ENCODE measurements at regions not wholly inside any gene's neighbourhood (a gene's known extent, or its start where the extent isn't known, plus 50 kb on each side); places are given as distances from the start of the nearest gene placed in this dataset.

DNA sequence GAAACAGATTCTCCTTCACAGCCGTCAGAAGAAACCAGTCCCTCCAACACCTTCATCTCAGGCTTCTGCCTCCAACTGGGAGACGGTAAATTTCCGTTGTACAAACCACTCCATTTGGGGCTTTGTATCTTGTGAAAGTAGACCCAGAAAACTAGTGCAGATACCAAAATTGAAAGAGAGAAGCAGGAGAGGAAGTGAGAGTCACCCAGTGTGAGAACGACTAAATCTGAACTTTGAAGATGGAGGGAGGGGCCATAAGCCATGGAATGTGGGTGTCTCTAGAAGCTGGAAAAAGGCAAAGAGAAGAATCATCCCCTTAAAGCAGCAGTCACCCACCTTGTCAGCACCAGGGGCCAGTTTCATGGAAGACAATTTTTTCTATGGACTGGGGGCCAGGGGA is 88.3 kb upstream of the LRATD1 start:
- H2AFZ ChIP-seq (ENCODE audit: low read depth, low read length, severe bottlenecking): no peak overlapping the region

DNA sequence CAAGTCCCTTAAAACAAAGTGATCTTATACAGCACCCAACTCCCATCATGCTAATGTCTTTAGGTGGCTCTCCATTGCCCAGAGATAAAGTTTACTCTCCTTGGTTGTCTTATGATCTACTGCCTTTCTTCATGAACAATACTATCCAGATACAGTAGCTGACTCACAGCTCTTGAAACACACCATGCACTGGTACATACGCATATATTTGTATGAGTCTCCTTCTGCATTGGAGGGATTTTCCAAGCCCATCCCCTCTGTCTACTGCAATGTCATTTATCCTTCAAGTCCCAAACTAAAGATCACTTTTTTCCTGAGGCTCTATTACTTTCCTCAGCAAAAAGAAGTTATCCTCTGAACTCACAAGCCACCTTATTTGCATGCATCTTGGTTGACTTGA is 84.7 kb upstream of the LRATD1 start:
- no peaks in the 10 kb centered on the region for H3K9me3 ChIP-seq (ENCODE audit: insufficient read depth, low read length)
- H2AFZ ChIP-seq (ENCODE audit: low read depth, low read length, severe bottlenecking): no peak overlapping the region
- no peak for TF ChIP-seq EZH2phosphoT487 (conservative IDR thresholded peaks at IDR 0.05; ENCODE audit: low read length)
- TF ChIP-seq, protein P1, sequence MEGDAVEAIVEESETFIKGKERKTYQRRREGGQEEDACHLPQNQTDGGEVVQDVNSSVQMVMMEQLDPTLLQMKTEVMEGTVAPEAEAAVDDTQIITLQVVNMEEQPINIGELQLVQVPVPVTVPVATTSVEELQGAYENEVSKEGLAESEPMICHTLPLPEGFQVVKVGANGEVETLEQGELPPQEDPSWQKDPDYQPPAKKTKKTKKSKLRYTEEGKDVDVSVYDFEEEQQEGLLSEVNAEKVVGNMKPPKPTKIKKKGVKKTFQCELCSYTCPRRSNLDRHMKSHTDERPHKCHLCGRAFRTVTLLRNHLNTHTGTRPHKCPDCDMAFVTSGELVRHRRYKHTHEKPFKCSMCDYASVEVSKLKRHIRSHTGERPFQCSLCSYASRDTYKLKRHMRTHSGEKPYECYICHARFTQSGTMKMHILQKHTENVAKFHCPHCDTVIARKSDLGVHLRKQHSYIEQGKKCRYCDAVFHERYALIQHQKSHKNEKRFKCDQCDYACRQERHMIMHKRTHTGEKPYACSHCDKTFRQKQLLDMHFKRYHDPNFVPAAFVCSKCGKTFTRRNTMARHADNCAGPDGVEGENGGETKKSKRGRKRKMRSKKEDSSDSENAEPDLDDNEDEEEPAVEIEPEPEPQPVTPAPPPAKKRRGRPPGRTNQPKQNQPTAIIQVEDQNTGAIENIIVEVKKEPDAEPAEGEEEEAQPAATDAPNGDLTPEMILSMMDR (IDR thresholded peaks at IDR 0.05; ENCODE audit: insufficient read depth, low read length, poor library complexity, severe bottlenecking): no peak
- H3K27ac ChIP-seq (ENCODE audit: low read depth, low read length): no peak overlapping the region
- no peak overlapping the region for H3K4me3 ChIP-seq (ENCODE audit: insufficient read depth, low read length, poor library complexity, severe bottlenecking)
- H3K9ac ChIP-seq (ENCODE audit: low read length): no peak overlapping the region
- H3K9me2 ChIP-seq (replicated peaks; ENCODE audit: insufficient read depth, low read length): no peaks in the 10 kb centered on the region
- H3F3A ChIP-seq (ENCODE audit: insufficient read depth): no peaks in the 10 kb centered on the region
- no peaks in the 10 kb centered on the region for H3K79me2 ChIP-seq (ENCODE audit: insufficient read depth, low read length)
- no peaks in the 10 kb centered on the region for H3K27me3 ChIP-seq (ENCODE audit: low read length)
- no peak overlapping the region for H3K4me2 ChIP-seq (ENCODE audit: low read depth, low read length, poor library complexity, severe bottlenecking)
- H4K20me1 ChIP-seq (ENCODE audit: low read depth, low read length): no peaks in the 10 kb centered on the region
- H3K36me3 ChIP-seq (ENCODE audit: low read length): no peaks in the 10 kb centered on the region

More for the DNA sequence above, 88.3 kb upstream of the LRATD1 start:
- H4K20me1 ChIP-seq (ENCODE audit: low read depth, low read length): no peaks in the 10 kb centered on the region
- H3K27me3 ChIP-seq (ENCODE audit: low read length): no peaks in the 10 kb centered on the region
- no peaks in the 10 kb centered on the region for H3K79me2 ChIP-seq (ENCODE audit: insufficient read depth, low read length)
- no peak overlapping the region for H3K4me3 ChIP-seq (ENCODE audit: insufficient read depth, low read length, poor library complexity, severe bottlenecking)
- no peaks in the 10 kb centered on the region for H3F3A ChIP-seq (ENCODE audit: insufficient read depth)
- H3K36me3 ChIP-seq (ENCODE audit: low read length): no peaks in the 10 kb centered on the region
- H3K9ac ChIP-seq (ENCODE audit: low read length): no peak overlapping the region
- H3K4me2 ChIP-seq (ENCODE audit: low read depth, low read length, poor library complexity, severe bottlenecking): no peak overlapping the region
- no peak overlapping the region for H3K27ac ChIP-seq (ENCODE audit: low read depth, low read length)
- no peaks in the 10 kb centered on the region for H3K9me2 ChIP-seq (replicated peaks; ENCODE audit: insufficient read depth, low read length)
- no peaks in the 10 kb centered on the region for H3K9me3 ChIP-seq (ENCODE audit: insufficient read depth, low read length)
- no peak for TF ChIP-seq EZH2phosphoT487 (conservative IDR thresholded peaks at IDR 0.05; ENCODE audit: low read length)
- TF ChIP-seq, protein P1 (IDR thresholded peaks at IDR 0.05; ENCODE audit: insufficient read depth, low read length, poor library complexity, severe bottlenecking): no peak

DNA sequence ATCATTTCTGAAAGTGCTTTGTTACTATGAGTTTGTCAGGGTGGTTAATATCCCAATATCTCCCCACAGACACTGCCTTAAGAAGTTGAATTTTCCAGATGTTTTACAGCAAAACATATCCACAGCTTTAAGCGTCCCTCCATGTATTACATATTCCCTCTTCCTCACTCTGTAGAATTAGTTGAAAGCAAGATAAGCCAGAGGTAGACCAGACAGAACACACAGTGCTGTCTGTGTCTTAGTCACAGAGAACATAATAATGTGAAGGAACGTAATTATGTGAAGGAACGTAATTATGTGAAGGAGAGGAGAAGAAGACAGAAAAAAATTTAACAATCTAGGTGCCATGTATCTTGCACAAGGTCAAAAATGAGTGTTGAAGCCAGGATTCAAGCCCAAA is 81.9 kb upstream of the LRATD1 start:
- no peaks in the 10 kb centered on the region for H3K36me3 ChIP-seq (ENCODE audit: low read length)
- no peaks in the 10 kb centered on the region for H3K79me2 ChIP-seq (ENCODE audit: insufficient read depth, low read length)
- no peak overlapping the region for H3K4me2 ChIP-seq (ENCODE audit: low read depth, low read length, poor library complexity, severe bottlenecking)
- H3K9ac ChIP-seq (ENCODE audit: low read length): no peak overlapping the region
- no peaks in the 10 kb centered on the region for H3F3A ChIP-seq (ENCODE audit: insufficient read depth)
- H2AFZ ChIP-seq (ENCODE audit: low read depth, low read length, severe bottlenecking): no peak overlapping the region
- TF ChIP-seq, protein P1 (IDR thresholded peaks at IDR 0.05; ENCODE audit: insufficient read depth, low read length, poor library complexity, severe bottlenecking): no peak
- no peak for TF ChIP-seq EZH2phosphoT487 (conservative IDR thresholded peaks at IDR 0.05; ENCODE audit: low read length)
- no peak overlapping the region for H3K27ac ChIP-seq (ENCODE audit: low read depth, low read length)
- H3K9me3 ChIP-seq (ENCODE audit: insufficient read depth, low read length): no peaks in the 10 kb centered on the region
- H3K4me3 ChIP-seq (ENCODE audit: insufficient read depth, low read length, poor library complexity, severe bottlenecking): no peak overlapping the region
- no peaks in the 10 kb centered on the region for H4K20me1 ChIP-seq (ENCODE audit: low read depth, low read length)
- H3K9me2 ChIP-seq (replicated peaks; ENCODE audit: insufficient read depth, low read length): no peaks in the 10 kb centered on the region
- H3K27me3 ChIP-seq (ENCODE audit: low read length): no peaks in the 10 kb centered on the region
